SK-N-SH treated with all-trans-retinoic acid at 6 μM for 48 hours (cell line): ENCODE measurements at regions not wholly inside any gene's neighbourhood (a gene's known extent, or its start where the extent isn't known, plus 50 kb on each side); places are given as distances from the start of the nearest gene placed in this dataset.

ENCODE experiments used
- ATAC-seq: fragments of 200-7000 bp; cut with Tn5 transposase; 3 replicates; pipeline ENCODE4 v1.9.1; 2020; ENCODE audit warnings: mild to moderate bottlenecking, moderate library complexity
- ARNTL ChIP-seq: fragments of 450-650 bp; formaldehyde crosslinking; IDR thresholded peaks from 2 replicates; pipeline ENCODE4 v1.5.0; 2020; ENCODE audit warnings: low read depth, mild to moderate bottlenecking, moderate library complexity, borderline replicate concordance
- BACH2 ChIP-seq: fragments of 250-450 bp; sonication (Bioruptor Pico); IDR thresholded peaks from 2 replicates; pipeline ENCODE4 v1.9.0; 2021; ENCODE audit warnings: mild to moderate bottlenecking, borderline replicate concordance
- CREB5 ChIP-seq: fragments of 250-450 bp; sonication (Bioruptor Pico); IDR thresholded peaks from 2 replicates; pipeline ENCODE4 v1.5.1; 2020; ENCODE audit warnings: low read depth, mild to moderate bottlenecking, moderate library complexity
- CSDC2 ChIP-seq: fragments of 250-450 bp; sonication (Bioruptor Pico); IDR thresholded peaks from 2 replicates; pipeline ENCODE4 v1.5.0; 2020; ENCODE audit warnings: mild to moderate bottlenecking, moderate library complexity
- CSRNP3 ChIP-seq: fragments of 250-450 bp; sonication (Bioruptor Pico); IDR thresholded peaks from 2 replicates; pipeline ENCODE4 v1.5.1; 2021; ENCODE audit warnings: mild to moderate bottlenecking, moderate library complexity
- ESRRG ChIP-seq: fragments of 250-450 bp; sonication (Bioruptor Pico); IDR thresholded peaks from 2 replicates; pipeline ENCODE4 v1.6.1; 2021; ENCODE audit warnings: mild to moderate bottlenecking
- GLIS3 ChIP-seq: fragments of 250-450 bp; sonication (Bioruptor Pico); IDR thresholded peaks from 2 replicates; pipeline ENCODE4 v1.5.0; 2020; ENCODE audit warnings: mild to moderate bottlenecking, moderate library complexity
- ISL1 ChIP-seq: fragments of 250-450 bp; sonication (Bioruptor Pico); IDR thresholded peaks from 2 replicates; pipeline ENCODE4 v2.1.2; 2022; ENCODE audit warnings: mild to moderate bottlenecking, moderate library complexity
- OSR1 ChIP-seq: fragments of 250-450 bp; sonication (Bioruptor Pico); IDR thresholded peaks from 2 replicates; pipeline ENCODE4 v1.8.0; 2022; ENCODE audit warnings: moderate library complexity, mild to moderate bottlenecking, inconsistent platforms
- PATZ1 ChIP-seq: fragments of 250-450 bp; sonication (Bioruptor Pico); IDR thresholded peaks from 2 replicates; pipeline ENCODE4 v1.8.0; 2020; ENCODE audit warnings: mild to moderate bottlenecking, moderate library complexity, borderline replicate concordance
- POU6F1 ChIP-seq: fragments of 250-450 bp; sonication (Bioruptor Pico); IDR thresholded peaks from 2 replicates; pipeline ENCODE4 v1.8.0; 2021; ENCODE audit warnings: low read depth, mild to moderate bottlenecking, moderate library complexity, borderline replicate concordance
- PPARA ChIP-seq: fragments of 250-450 bp; sonication (Bioruptor Pico); IDR thresholded peaks from 2 replicates; pipeline ENCODE4 v1.5.0; 2020; ENCODE audit warnings: mild to moderate bottlenecking, borderline replicate concordance
- RARB ChIP-seq: fragments of 250-450 bp; sonication (Bioruptor Pico); IDR thresholded peaks from 2 replicates; pipeline ENCODE4 v1.8.0; 2021; ENCODE audit warnings: mild to moderate bottlenecking, moderate library complexity
- SNAI2 ChIP-seq: fragments of 250-450 bp; sonication (Bioruptor Pico); IDR thresholded peaks from 2 replicates; pipeline ENCODE4 v1.5.0; 2020; ENCODE audit warnings: mild to moderate bottlenecking, moderate library complexity
- TSHZ2 ChIP-seq: fragments of 250-450 bp; sonication (Bioruptor Pico); IDR thresholded peaks from 2 replicates; pipeline ENCODE4 v1.5.0; 2020; ENCODE audit warnings: mild to moderate bottlenecking, moderate library complexity
- ZC3H10 ChIP-seq: fragments of 250-450 bp; sonication (Bioruptor Pico); IDR thresholded peaks from 2 replicates; pipeline ENCODE4 v1.5.1; 2021; ENCODE audit warnings: mild to moderate bottlenecking, moderate library complexity
- ZFP3 ChIP-seq: fragments of 250-450 bp; sonication (Bioruptor Pico); IDR thresholded peaks from 2 replicates; pipeline ENCODE4 v1.5.0; 2020; ENCODE audit warnings: mild to moderate bottlenecking, moderate library complexity
- ZFP30 ChIP-seq: fragments of 450-650 bp; formaldehyde crosslinking; IDR thresholded peaks from 2 replicates; pipeline ENCODE4 v1.5.0; 2022; ENCODE audit warnings: mild to moderate bottlenecking, moderate library complexity
- ZNF70 ChIP-seq: fragments of 450-650 bp; formaldehyde crosslinking; IDR thresholded peaks from 2 replicates; pipeline ENCODE4 v1.5.0; 2020; ENCODE audit warnings: mild to moderate bottlenecking, moderate library complexity
- ZNF8 ChIP-seq: fragments of 450-650 bp; formaldehyde crosslinking; IDR thresholded peaks from 2 replicates; pipeline ENCODE4 v1.5.0; 2020; ENCODE audit warnings: mild to moderate bottlenecking, moderate library complexity

GRCh38 chr4:153040677-153041076 lies 104.6 kb downstream of the FHDC1 start (continued):
- TF ChIP-seq CSRNP3 (CRISPR knock-in tag) (no peak), POU6F1 (CRISPR knock-in tag) (no peak), OSR1 (CRISPR knock-in tag) (no peak)
- TF ChIP-seq, all 23 proteins: peak for 0

GRCh38 chr4:153044036-153044435 lies 107.9 kb downstream of the FHDC1 start:
- TF ChIP-seq PATZ1 (CRISPR knock-in tag): no peak
- TF ChIP-seq ZC3H10 (CRISPR knock-in tag): no peak
- TF ChIP-seq CREB5 (CRISPR knock-in tag): no peak
- TF ChIP-seq ZNF70 (CRISPR knock-in tag): no peak
- TF ChIP-seq BACH2 (CRISPR knock-in tag): no peak
- no peak for TF ChIP-seq SNAI2 (CRISPR knock-in tag)
- TF ChIP-seq ZFP30 (CRISPR knock-in tag): no peak
- no peak for TF ChIP-seq GLIS3 (CRISPR knock-in tag)
- ATAC-seq: no peak

GRCh38 chr4:153045111-153045982 lies 109.2 kb downstream of the FHDC1 start:
- no peak for ATAC-seq
- TF ChIP-seq CREB5 (CRISPR knock-in tag): no peak
- TF ChIP-seq CSDC2 (CRISPR knock-in tag): no peak
- no peak for TF ChIP-seq ESRRG (CRISPR knock-in tag)
- no peak for TF ChIP-seq ZFP3 (CRISPR knock-in tag)
- TF ChIP-seq ZNF70 (CRISPR knock-in tag): no peak
- no peak for TF ChIP-seq ZNF8 (CRISPR knock-in tag)
- no peak for TF ChIP-seq GLIS3 (CRISPR knock-in tag)
- no peak for TF ChIP-seq BACH2 (CRISPR knock-in tag)
- no peak for TF ChIP-seq PPARA (CRISPR knock-in tag)
- TF ChIP-seq OSR1 (CRISPR knock-in tag): no peak
- TF ChIP-seq ZC3H10 (CRISPR knock-in tag): no peak
- no peak for TF ChIP-seq ZFP30 (CRISPR knock-in tag)
- no peak for TF ChIP-seq ARNTL

- no peak for ATAC-seq
- TF ChIP-seq ZNF70 (CRISPR knock-in tag): no peak
- TF ChIP-seq PATZ1 (CRISPR knock-in tag): no peak
- TF ChIP-seq CSRNP3 (CRISPR knock-in tag): no peak
- no peak for TF ChIP-seq CSDC2 (CRISPR knock-in tag)
- TF ChIP-seq ESRRG (CRISPR knock-in tag): no peak
- no peak for TF ChIP-seq ZFP30 (CRISPR knock-in tag)
- TF ChIP-seq TSHZ2 (CRISPR knock-in tag): no peak
- no peak for TF ChIP-seq ISL1 (CRISPR knock-in tag)
- no peak for TF ChIP-seq RARB (CRISPR knock-in tag)
- no peak for TF ChIP-seq SNAI2 (CRISPR knock-in tag)
Measured at GRCh38 chr4:153058671-153059060, 122.5 kb downstream of the FHDC1 start.
